Suprapubic skin (tissue), 4 donors: ENCODE measurements at regions not wholly inside any gene's neighbourhood (a gene's known extent, or its start where the extent isn't known, plus 50 kb on each side); places are given as distances from the start of the nearest gene placed in this dataset.

Experiments
- DNase-seq, 2 donors: peaks; one replicate each; pipeline ENCODE4 v3.0.0-alpha.2; 2019; ENCODE audit warnings: low spot score in 2 of 2
- H3K27ac ChIP-seq: fragments of 200-600 bp; sonication (generic); one replicate; pipeline ENCODE4 v1.5.1; 2019
- H3K27me3 ChIP-seq: fragments of 200-600 bp; sonication (generic); one replicate; pipeline ENCODE4 v1.5.1; 2019
- H3K36me3 ChIP-seq: fragments of 200-600 bp; sonication (generic); one replicate; pipeline ENCODE4 v1.5.1; 2019
- H3K4me1 ChIP-seq: fragments of 200-600 bp; sonication (generic); one replicate; pipeline ENCODE4 v1.5.1; 2019
- H3K4me3 ChIP-seq: fragments of 200-600 bp; sonication (generic); one replicate; pipeline ENCODE4 v1.5.1; 2019; ENCODE audit warnings: mild to moderate bottlenecking
- H3K9me3 ChIP-seq: fragments of 200-600 bp; sonication (generic); one replicate; pipeline ENCODE4 v1.5.1; 2019
- CTCF ChIP-seq, 2 donors: fragments of 200-600 bp in 1 of 2; fragments of 450-650 bp in 1 of 2; sonication (generic) in 1 of 2; IDR thresholded peaks; one replicate each; pipeline ENCODE4 v1.5.1; 2016 to 2019; ENCODE audit warnings: antibody characterized with exemption in 2 of 2, mild to moderate bottlenecking in 1 of 2, moderate library complexity in 1 of 2
- EP300 ChIP-seq: sonication (generic); formaldehyde crosslinking; IDR thresholded peaks from one replicate; pipeline ENCODE4 v1.6.1; 2017; ENCODE audit warnings: antibody characterized with exemption
- POLR2A ChIP-seq, 2 donors: fragments of 450-650 bp; IDR thresholded peaks; one replicate each; pipeline ENCODE4 v1.6.1; 2017; ENCODE audit warnings: antibody characterized with exemption in 2 of 2, mild to moderate bottlenecking in 2 of 2, moderate library complexity in 2 of 2
- POLR2AphosphoS5 ChIP-seq, 3 donors: sonication (generic); formaldehyde crosslinking; IDR thresholded peaks; one replicate each; pipeline ENCODE4 v1.6.1; 2017; ENCODE audit warnings: antibody characterized with exemption in 3 of 3
- WGBS: methylation state at CpG from one replicate; pipeline ENCODE4 v1.1.5; 2018; 5-methylcytosine and 5-hydroxymethylcytosine counted together

- H3K4me1 ChIP-seq, result no peaks in the 10 kb centered on the region
- peaks cover 4% of the 10 kb centered on the region for H3K9me3 ChIP-seq
- TF ChIP-seq POLR2AphosphoS5 (IDR thresholded peaks at IDR 0.05), result no peak
- 92% methylated on average over 5 of the region's 5 CpGs for WGBS
- no peak overlapping the region for H3K4me3 ChIP-seq
- no peaks in the 10 kb centered on the region for H3K36me3 ChIP-seq
- peak in 1 of 2 donors; percentile 53 for DNase-seq
- H3K27ac ChIP-seq, result no peak overlapping the region
- no peaks in the 10 kb centered on the region for H3K27me3 ChIP-seq
Observed at GRCh38 chr10:130230036-130230435, 93.8 kb downstream of the GLRX3 start.

DNA sequence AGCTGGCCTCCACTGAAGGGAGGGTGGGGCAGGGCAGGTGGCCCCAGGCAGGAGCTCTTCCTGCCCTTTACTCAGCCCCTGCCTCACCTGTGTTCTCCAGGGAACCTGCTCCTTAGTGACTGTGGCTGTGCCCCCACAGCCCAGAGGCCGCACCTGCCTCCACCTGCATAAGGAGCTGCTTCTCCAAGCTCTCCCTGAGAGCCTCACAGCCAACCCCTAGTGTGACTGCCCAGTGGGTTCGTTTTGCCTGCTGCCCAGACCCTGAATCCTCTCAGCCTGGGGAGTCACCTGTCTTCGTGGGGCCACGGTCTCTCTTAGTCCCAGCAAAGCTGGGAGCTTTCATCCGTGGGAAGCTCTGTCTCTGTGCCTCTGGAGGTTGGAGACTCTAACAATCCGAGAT is 94.4 kb downstream of the GLRX3 start:
- H3K4me3 ChIP-seq, result no peak overlapping the region
- TF ChIP-seq POLR2A (IDR thresholded peaks at IDR 0.05), result no peak
- TF ChIP-seq CTCF (IDR thresholded peaks at IDR 0.05), result no peak
- TF ChIP-seq POLR2AphosphoS5 (IDR thresholded peaks at IDR 0.05), result no peak
- no peak for TF ChIP-seq EP300
- peaks cover 4% of the 10 kb centered on the region for H3K9me3 ChIP-seq
- no peaks in the 10 kb centered on the region for H3K27me3 ChIP-seq
- no peaks in the 10 kb centered on the region for H3K4me1 ChIP-seq
- H3K36me3 ChIP-seq, result no peaks in the 10 kb centered on the region
- no peak overlapping the region for H3K27ac ChIP-seq
- peak in 1 of 2 donors; percentile 31 for DNase-seq
- 90% methylated on average over 2 of the region's 6 CpGs for WGBS

DNA sequence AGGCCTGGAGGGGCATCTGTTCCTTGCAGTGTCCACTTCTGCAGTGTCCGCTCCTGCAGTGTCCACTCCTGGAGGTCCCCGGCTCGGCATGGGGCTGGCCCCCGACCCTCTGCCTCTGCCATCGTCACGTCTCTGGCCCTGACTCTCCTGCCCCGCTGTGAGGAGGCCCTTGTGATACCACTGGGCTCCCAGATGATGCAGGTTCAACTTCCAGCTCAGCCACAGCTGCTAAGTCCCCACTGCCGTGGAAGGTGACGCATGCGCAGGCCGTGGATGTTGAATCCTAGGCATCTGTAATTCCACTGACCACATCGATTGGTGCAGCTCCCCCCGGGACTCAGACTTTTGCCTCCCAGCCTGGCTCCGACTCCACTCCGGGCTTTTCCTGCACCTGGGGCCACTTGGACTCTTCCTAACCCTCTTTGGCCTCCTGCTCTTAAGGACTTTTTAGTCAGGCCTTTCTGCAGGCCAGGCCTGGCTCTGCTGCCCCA is 95.1 kb downstream of the GLRX3 start:
- H3K4me3 ChIP-seq, result no peak overlapping the region
- TF ChIP-seq POLR2A (IDR thresholded peaks at IDR 0.05) (no peak), CTCF (IDR thresholded peaks at IDR 0.05) (no peak), EP300 (no peak), POLR2AphosphoS5 (IDR thresholded peaks at IDR 0.05) (no peak)
- no peaks in the 10 kb centered on the region for H3K36me3 ChIP-seq
- no peaks in the 10 kb centered on the region for H3K27me3 ChIP-seq
- WGBS, result 80% methylated on average over 11 of the region's 15 CpGs
- H3K9me3 ChIP-seq, result peaks cover 4% of the 10 kb centered on the region
- DNase-seq, result peak in 1 of 2 donors; percentile 60
- no peak overlapping the region for H3K27ac ChIP-seq
- no peaks in the 10 kb centered on the region for H3K4me1 ChIP-seq

DNA sequence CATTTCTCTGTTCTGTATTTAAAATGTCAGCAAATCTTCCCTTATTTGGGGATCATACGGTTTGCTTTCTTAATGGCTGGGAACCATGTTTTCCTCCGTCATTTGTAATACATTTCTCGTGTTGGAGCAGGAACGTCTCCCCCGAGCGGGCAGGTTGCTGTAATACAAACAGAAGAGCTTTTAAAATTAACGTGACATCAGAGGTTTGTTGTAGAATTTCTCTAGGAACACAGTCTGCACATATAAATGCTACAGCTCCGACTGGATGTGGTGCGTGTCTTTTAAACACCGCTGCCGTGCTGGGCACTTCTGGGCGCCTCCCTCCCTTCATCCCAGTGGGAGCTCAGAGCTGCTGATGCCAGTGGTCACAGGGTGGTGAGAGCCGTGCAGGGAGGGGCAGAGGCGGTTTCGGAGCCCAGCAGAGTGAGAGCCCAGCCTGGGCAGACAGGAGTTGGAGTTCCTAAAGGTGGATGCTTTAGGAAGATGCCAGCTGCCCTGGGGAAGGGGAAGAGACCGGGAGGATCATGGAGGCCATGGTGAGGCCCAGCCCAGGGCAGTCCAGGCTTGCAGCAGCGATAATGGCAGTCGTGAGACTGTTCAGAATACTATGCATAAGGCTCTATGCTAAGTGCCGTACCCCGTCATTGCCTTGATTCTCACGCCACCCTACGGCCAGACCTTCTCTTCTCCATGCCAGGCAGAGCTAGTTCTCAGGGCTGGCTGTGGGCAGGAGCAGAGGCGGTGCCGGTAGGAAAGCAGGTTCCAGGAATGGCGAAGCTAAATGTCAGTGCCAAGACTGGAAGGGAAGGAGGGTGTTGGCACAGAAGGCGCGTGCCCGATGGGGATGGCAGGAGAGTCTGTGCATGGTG is 96.2 kb downstream of the GLRX3 start:
- DNase-seq, result peak in 1 of 2 donors; percentile 45
- no peaks in the 10 kb centered on the region for H3K4me1 ChIP-seq

GRCh38 chr10:130233035-130233360 is 96.8 kb downstream of the GLRX3 start:
- peaks cover 1% of the 10 kb centered on the region for H3K9me3 ChIP-seq
- H3K36me3 ChIP-seq, result no peaks in the 10 kb centered on the region
- H3K27ac ChIP-seq, result no peak overlapping the region
- TF ChIP-seq POLR2A (IDR thresholded peaks at IDR 0.05) (no peak), CTCF (IDR thresholded peaks at IDR 0.05) (no peak)
- H3K27me3 ChIP-seq, result no peaks in the 10 kb centered on the region
- no peaks in the 10 kb centered on the region for H3K4me1 ChIP-seq
- no peak overlapping the region for H3K4me3 ChIP-seq
- peak in 1 of 2 donors; percentile 59 for DNase-seq
- whole genome bisulfite sequencing, result 87% methylated on average over 14 of the region's 14 CpGs

More for the DNA sequence above, 96.2 kb downstream of the GLRX3 start:
- no peaks in the 10 kb centered on the region for H3K27me3 ChIP-seq
- TF ChIP-seq POLR2A (IDR thresholded peaks at IDR 0.05) (no peak), CTCF (IDR thresholded peaks at IDR 0.05) (no peak), EP300 (no peak), POLR2AphosphoS5 (IDR thresholded peaks at IDR 0.05) (no peak)
- WGBS, result 83% methylated on average over 27 of the region's 28 CpGs
- H3K27ac ChIP-seq, result no peak overlapping the region
- H3K4me3 ChIP-seq, result no peak overlapping the region
- H3K36me3 ChIP-seq, result no peaks in the 10 kb centered on the region
- H3K9me3 ChIP-seq, result peaks cover 4% of the 10 kb centered on the region
